Colon (tissue), 2 donors: ENCODE measurements at regions not wholly inside any gene's neighbourhood (a gene's known extent, or its start where the extent isn't known, plus 50 kb on each side); places are given as distances from the start of the nearest gene placed in this dataset.
"Not testable (repeated sequence)": the region's sequence is repeated elsewhere in the genome, so short reads cannot be mapped to it uniquely, and the experiment has no call there.

Experiments used
- FAIRE-seq: peaks from 2 replicates; lab custom pipeline; 2012; peaks lifted over from hg19 to GRCh38; lab: Jason Lieb, UNC
- donor health status: control.
- donor health status: control.

DNA sequence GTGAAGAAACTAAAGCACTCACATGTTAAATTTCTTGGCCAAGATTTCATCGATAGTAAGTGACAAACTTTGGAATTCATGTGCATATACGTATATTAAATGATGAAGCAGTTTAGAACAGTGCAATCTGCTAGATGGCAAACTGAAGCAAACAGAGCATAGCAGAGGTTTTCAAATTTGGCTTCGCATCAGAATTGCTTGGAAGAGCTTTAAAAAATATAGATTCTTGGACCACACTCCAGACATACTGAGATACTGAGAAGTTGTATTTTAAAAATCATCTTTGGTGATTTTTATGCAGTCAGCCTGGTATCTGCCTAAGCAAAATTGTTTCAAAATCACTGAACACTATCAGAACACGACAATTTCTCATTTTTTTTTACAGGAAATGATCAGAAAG, 709.2 kb downstream of the PLA2G4A start:
- no peak for FAIRE-seq

DNA sequence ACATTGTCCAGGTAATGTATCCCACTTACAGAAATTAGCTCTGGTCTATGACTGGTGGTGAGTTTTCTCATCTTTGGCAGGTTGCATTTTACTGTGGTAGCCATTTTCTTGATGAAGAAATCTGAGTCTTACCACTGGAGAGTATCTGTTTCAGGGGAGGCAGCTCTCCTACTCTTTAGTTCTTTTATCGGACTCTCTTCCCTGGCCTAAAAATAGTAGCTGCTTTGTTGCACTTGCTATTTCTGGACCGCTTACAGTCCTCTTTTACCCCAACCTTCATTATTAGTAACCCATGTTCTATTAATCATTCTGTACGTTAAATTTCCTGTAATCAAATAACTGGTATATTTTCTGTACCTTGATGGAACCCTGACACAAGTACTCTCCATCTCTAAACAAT, 720.8 kb downstream of the PLA2G4A start:
- FAIRE-seq: no peak

DNA sequence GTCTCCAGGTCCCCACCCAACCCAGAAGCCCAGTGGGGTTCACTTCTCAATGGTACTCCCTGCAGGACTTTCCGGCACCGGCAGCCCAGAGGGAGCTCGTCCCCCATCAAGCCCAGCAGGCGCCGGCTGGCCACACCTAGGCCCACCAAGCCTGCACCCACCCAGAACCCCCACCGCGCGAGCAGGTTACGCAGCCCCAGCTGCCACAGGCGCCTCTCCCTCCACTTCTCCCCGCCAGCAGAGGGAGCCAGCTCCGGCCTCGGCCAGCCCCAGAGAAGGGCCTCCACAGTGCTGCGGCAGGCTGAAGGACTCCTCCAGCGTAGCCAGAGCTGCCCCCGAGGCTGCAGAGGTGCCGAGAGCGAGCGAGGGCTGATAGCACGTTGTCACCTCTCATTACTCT, 722.3 kb downstream of the PLA2G4A start:
- FAIRE-seq: no peak

DNA sequence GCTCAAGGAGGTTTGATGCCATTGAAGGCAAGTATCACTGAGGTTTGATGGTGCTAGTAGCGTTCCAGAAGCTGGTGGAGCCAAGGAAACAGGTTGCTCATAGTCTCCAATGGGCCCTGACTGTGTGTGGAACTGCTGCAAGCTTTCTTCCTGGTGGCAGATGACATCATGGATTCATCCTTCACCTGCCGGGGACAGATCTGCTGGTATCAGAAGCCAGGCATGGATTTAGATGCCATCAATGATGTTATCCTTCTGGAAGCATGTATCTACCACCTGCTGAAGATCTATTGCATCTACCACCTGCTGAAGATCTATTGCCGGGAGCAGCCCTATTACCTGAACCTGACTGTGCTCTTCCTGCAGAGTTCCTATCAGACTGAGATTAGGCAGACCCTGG, 734.4 kb downstream of the PLA2G4A start:
- no peak for FAIRE-seq

DNA sequence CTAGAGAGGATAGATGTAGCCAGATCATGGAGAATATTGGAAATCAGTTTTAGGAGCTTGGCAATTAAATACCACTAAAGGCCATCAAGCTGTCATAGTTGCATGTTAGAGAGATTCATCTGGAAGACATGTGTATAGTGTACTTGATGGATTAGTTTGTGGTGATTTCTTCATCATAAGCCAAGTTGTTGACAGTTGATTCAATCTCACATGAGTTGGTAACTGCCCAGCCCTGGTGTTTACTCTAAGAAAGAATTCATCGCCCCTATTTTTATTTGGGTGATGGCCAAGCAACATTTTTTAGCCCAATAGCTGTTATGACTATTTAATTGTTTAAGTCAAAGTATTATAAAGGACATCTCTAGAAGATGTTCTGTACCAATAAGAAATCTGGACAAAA, 737.6 kb downstream of the PLA2G4A start:
- FAIRE-seq: no peak

DNA sequence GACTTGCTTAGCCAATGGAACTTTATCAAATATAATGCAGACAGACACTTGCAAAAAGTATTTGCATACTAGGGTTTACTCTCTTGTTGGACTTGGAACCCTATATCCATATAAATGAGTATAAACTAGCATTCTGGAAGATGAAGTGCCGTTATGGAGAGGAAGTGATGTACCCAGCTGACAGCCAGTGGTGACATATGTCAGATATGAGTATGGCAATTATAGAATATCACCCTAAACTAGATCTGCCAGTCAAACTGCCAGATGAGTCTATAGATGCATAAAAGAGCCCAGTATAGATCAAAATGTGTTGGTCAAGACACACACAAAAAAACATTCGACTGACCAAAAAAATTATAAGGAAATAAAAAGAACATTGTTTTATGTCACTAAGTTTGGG, 739.3 kb downstream of the PLA2G4A start:
- FAIRE-seq: no peak

DNA sequence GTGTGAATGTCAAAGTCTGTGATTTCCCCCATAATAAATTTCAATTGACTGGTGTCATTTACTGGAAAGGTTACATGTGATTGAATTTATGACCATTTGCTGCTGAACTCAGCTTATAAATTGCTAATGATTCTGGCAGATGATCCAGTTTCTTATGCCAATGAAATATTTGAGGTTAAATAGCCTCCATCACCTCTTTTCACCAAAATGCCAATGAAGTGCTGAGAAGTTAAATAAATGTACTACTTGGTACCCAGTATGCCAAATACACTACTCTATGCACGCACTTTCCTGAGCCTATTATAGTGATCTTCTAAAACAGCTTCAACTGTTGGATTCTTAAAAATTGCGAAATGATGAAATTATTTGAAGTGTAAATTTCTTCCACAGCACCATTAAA, 741.4 kb downstream of the PLA2G4A start:
- FAIRE-seq: no peak

DNA sequence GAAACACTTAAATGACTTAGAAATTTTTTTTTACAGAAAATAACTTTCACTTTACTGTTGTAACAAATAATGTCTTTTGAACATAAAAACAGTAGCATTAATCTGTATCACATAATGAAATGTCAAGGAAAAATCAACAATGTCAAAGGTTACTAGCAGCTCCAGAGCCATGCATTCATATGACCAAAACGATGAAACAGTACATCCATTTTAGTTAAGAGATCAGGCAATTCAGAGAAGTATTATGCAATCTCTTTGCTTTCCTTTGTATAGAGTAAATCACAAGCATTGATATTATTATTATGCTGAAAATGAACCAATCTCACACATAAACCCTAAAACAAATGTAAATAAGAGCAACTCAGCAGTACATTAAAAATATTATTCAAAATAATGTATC, 748.9 kb downstream of the PLA2G4A start:
- FAIRE-seq: no peak

DNA sequence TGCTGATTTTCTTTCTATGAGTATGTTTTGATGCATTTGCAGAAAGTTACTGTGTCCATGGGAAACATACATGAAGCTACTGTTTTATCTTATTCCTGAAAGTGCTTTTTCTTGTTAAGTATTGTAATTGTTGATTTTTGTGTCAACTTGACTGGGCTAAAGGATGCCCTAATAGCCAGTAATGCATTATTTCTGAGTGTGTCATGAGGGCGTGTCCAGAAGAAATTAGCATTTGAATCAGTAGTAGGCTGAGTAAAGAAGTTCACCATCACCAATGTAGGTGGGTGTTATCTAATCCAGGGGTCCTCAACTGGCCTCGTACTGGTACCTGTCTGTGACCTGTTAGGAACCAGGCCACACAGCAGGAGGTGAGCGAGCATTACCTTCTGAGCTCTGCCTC, 760.2 kb downstream of the PLA2G4A start:
- no peak for FAIRE-seq

DNA sequence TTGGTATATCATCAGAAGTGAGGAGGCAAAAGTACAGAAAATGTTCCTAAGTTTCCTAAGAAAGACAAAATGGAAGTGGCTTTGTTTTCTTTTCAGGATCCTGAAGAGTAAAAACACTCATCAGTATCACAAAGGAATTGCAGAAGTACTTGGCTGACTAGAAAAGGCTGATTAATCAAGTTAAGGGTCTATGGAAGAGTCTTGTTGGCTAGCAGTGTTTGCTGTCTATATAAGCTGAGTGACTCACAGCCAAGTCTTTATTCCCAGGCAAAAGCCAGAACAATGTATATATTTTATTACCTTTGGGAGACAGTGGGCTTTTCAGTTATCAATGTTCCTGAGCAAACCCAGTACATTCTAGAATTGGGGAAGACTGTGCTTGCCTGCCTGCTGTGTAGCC, 777.0 kb downstream of the PLA2G4A start:
- FAIRE-seq: no peak

DNA sequence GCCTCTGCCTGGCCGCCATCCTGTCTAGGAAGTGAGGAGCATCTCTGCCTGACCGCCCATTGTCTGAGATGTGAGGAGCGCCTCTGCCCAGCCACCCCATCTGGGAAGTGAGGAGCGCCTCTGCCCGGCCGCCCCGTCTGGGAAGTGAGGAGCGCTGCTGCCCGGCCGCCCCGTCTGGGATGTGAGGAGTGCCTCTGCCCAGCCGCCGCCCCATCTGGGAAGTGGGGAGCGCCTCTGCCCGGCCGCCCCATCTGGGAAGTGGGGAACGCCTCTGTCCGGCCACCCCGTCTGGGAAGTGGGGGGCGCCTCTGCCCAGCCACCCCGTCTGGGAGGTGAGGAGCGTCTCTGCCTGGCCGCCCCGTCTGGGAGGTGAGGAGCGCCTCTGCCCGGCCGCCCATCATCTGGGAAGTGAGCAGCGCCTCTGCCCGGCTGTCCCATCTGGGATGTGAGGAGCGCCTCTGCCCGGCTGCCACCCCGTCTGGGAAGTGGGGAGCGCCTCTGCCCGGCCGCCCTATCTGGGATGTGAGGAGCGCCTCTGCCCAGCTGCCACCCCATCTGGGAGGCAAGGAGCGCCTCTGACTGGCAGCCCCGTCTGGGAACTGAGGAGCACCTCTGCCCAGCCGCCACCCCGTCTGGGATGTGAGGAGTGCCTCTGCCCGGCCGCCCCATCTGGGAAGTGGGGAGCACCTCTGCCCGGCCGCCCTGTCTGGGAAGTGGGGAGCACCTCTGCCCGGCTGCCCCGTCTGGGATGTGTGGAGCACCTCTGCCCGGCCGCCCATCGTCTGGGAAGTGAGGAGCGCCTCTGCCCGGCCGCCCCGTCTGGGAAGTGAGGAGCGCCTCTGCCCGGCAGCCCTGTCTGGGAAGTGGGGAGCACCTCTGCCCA, 787.3 kb downstream of the PLA2G4A start:
- FAIRE-seq: not testable (repeated sequence)

DNA sequence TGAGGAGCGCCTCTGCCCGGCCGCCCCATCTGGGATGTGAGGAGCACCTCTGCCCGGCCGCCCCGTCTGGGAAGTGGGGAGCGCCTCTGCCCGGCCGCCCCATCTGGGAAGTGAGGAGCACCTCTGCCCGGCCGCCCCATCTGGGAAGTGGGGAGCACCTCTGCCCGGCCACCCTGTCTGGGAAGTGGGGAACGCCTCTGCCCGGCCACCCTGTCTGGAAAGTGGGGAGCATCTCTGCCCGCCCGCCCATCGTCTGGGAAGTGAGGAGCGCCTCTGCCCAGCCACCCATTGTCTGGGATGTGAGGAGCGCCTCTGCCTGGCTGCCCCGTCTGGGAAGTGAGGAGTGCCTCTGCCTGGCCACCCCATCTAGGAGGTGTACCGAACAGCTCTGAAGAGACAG, 788.1 kb downstream of the PLA2G4A start:
- FAIRE-seq: not testable (repeated sequence)

DNA sequence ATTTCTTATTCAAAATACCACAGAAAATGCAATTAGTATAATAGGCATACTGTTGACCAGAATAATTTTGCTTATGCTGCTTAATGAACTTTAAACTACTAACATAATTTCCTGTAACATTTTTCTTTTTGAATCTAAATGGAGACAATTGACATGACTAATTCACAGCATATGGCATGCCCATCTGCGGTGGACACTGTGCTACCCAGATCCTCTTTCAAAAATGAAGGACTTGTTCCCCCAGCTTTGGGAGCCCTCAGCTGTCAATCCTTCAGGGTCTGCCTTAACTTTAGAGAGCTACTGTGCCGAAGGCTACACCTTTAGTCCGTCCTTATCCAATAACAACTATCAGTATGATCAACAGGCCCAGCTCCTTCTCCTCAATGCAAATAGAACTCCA, 789.0 kb downstream of the PLA2G4A start:
- FAIRE-seq: no peak

DNA sequence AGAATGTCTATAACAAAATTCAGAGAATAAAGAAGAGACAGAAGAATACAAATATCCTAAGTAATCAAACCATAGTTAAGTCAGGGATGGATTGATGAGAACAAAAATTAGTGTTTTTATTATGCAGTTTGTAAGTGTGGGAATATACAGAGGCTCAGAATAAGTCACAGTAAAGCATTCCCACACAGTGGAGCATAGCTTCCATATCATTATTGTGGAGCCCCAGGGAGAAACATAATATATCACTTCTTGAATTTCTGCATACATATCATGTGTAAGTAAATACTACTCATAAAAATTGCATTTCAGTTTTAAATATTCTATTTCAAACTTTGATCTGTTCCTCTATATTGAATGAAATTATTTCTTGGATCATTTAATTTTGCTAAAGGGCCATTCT, 790.4 kb downstream of the PLA2G4A start:
- FAIRE-seq: no peak

DNA sequence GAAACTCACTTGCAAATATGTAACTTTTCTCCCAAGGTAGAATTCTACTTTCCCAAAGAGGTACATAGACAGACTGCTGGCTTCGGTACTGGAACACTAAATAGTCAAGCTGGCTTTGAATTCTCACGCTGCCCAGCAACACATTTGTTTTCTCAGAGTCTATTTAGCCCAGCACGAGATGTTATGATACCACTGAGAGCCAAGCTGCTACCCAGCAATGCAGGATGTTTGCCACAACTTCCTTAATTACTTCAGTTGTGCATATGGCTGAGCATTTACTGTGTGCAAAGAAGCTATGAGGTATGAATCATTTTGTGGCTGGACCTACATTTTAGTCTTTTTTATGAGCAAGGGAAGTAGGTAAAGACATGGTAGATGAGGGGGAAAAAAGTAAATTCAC, 793.2 kb downstream of the PLA2G4A start:
- FAIRE-seq: no peak

DNA sequence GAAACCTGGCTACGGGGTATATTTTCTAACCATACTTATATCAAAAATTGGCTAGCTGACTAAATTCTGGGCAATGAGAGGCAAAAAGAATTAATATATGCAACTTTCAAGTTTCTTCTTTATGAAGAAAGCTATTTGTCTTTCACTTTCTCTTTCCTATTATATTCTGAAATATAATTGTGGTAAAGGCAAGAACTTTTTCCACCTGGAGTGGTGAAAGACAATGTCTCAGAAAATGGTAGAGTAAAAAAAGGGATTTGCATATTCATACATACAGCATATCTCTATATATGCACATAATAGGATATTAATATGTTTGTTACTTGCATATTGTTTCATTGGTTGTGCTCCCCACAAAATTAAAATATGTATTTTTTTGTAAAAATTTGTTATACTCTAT, 793.8 kb downstream of the PLA2G4A start:
- FAIRE-seq: no peak

DNA sequence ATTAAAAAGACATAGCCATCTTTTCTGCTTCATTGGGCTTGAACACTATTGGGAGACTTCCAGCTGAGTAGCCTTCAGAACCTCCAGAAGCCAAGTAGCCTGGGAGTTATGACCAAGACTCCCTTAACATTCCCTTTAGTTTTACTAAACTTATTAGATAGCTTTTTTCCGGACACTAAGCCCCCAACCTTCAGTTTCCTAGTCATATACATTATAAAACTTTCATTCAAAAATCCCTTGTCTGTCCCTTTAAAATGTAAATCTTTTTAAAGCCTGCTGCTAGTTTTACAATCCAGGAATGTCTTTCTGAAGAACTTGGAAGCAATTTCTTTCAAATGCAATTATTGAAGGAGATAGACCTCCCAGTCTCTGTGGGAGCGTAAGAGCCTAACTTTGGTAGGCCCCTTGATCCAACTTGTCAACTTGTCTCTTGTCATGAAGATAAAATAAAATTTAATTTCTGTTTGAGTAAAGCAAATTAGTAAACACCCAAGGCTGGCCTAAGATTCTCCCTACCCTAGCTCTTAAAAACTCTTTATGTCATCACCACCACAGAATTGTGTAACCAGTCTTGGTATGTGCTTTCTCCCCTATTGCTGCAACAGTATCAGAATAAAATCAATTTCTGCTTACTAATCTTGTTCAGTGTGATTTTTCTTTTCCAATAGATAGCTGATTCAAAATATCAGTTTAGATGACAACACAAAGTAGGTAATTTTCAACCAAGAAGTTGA, 796.2 kb downstream of the PLA2G4A start:
- no peak for FAIRE-seq

DNA sequence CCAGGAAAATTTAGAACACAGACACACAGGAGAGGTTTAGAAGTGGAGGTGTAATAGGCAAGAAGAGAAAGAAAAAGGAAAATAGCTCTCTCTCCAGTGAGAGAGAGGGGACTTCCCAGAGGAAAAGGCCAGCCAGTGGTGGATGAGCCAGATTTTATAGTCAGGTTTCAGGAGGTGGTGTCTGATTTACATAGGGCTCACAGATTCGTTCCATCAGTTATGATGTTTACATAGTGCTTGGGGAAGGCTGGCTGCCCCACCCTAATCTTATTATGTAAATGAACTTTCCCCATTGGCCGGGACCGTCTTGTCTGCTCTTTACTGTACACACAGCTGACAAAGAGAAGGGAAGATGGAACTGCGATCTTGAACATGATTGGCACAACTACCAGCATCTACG, 797.3 kb downstream of the PLA2G4A start:
- FAIRE-seq: no peak

DNA sequence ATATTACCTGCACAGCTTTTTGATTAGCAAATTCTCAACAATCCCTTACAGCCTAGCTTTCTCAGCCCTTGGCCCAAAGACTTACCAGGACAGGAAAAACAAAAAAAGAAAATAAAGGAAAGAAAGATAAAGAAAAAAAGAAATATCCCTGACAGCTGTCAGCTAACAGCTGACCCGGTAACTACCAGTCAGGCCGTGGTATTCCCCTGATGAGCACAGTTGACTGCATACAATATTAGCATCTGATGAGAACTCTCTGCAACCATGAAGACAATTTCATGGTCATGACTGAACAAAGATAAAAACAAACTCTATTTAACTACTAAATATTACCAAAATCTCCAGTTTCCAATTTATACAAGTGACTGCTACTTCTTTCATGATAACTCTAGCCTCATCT, 798.8 kb downstream of the PLA2G4A start:
- FAIRE-seq: no peak

DNA sequence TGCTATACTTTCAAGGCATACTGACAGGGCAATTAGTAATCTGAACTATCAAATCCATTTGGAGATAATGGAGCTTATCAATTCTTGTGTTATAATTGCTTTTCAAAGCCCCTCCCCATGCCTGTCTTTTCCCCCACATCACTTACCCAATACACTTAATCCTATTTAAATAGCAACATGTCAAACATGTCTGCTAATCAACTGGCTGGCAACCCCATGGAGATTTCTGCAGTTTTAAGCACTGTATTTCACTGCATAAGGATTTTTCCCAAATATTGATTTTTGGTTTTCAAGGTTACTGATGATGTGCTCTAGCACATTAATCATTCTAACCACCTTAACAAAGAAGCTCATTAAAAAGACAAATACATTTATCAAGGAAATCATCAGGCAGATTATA, 800.3 kb downstream of the PLA2G4A start:
- no peak for FAIRE-seq

DNA sequence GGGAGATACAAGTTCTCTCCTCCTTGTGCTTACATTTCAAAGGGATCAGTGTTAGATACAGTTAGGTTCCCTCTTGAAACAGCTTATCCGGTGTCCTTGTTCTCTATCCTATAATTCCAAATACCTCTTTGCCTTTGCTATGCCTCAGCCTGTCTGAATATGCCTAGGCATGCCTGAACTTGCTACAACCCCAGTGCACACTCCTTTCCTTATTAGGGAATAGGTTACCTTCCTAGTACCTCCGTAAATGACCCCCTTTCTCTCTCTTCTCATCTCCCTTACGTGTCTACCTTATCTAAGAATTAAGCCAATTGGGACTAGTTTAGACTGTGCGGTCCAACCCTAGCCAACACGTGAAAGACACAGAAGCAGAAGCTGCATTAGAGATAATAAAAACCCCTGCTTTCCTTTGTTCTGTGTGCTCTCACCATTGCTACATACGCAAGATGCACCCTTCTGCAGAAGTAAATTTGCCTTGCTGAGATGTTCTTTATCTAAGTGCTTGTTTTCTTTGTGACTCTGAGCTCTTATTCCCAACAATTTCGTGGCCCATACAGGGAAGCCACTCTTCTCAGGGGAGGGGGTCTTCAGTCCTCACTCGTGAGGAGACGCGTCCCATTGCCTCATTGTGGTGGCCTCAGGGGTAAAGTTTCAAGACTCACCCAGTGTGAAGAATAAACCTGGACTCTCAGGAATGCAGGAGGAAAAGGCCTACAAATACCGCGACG, 802.1 kb downstream of the PLA2G4A start:
- FAIRE-seq: no peak

DNA sequence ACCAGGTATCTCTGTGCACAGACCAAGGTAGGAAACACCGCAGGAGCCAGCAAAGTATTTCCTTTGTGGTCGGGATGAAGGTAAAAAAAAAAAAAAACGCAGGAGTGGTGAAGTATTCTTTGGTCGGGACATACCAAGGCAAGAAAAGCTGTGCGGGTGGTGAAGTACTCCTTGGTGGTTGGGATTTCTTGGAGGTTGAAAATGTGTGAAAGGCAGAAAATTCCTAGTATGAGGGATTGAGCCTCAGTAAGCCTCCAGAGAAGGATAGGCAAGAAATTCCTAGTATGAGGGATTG, 802.6 kb downstream of the PLA2G4A start:
- no peak for FAIRE-seq

DNA sequence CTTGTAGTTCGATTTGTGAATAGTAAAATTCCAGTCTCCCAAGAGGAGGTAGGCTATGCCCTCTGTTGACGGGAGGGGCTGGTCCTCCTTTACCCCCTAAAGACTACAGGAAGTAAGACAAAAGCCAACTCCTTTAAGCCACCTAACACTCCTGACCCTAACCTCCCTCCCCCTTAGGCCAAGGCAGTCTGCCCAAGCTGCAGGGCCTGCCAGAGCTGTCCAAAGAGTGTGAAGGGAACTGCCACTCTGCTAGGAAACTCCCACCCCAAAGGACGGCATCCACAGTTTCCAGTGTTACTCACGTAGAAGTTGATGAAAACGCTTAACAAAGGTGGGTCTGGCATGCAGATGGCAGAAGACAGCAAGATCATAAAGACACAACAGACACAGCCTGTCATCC, 803.2 kb downstream of the PLA2G4A start:
- no peak for FAIRE-seq
